Neural progenitor cell (in vitro differentiated cells): ENCODE measurements at regions not wholly inside any gene's neighbourhood (a gene's known extent, or its start where the extent isn't known, plus 50 kb on each side); places are given as distances from the start of the nearest gene placed in this dataset.

Experiments used
- DNase-seq: peaks from one replicate; pipeline ENCODE4 v3.0.0-alpha.2; 2016; ENCODE audit warnings: low spot score
- H2AFZ ChIP-seq: fragments of 200-600 bp; sonication (generic); replicated peaks from 2 replicates; pipeline ENCODE4 v1.6.1; 2016; ENCODE audit warnings: antibody characterized with exemption
- H3F3A ChIP-seq: fragments of 200-600 bp; sonication (generic); 2 replicates; pipeline ENCODE4 v1.6.1; 2016; ENCODE audit warnings: antibody characterized with exemption, low read depth
- H3K27ac ChIP-seq: fragments of 200-600 bp; sonication (generic); 2 replicates; pipeline ENCODE4 v1.5.1; 2016; ENCODE audit warnings: mild to moderate bottlenecking
- H3K27me3 ChIP-seq: fragments of 200-600 bp; sonication (generic); 2 replicates; pipeline ENCODE4 v1.6.1; 2016; ENCODE audit warnings: mild to moderate bottlenecking, moderate library complexity
- H3K36me3 ChIP-seq: fragments of 200-600 bp; sonication (generic); 2 replicates; pipeline ENCODE4 v1.5.1; 2016
- H3K4me1 ChIP-seq: fragments of 200-600 bp; sonication (generic); 2 replicates; pipeline ENCODE4 v1.6.1; 2016; ENCODE audit warnings: mixed run types
- H3K4me2 ChIP-seq: fragments of 200-600 bp; sonication (generic); 2 replicates; pipeline ENCODE4 v1.6.1; 2016
- H3K4me3 ChIP-seq: fragments of 200-600 bp; sonication (generic); 2 replicates; pipeline ENCODE4 v1.5.1; 2016
- H3K79me2 ChIP-seq: fragments of 200-600 bp; sonication (generic); 2 replicates; pipeline ENCODE4 v1.6.1; 2016; ENCODE audit warnings: low read depth
- H3K9ac ChIP-seq: fragments of 200-600 bp; sonication (generic); 2 replicates; pipeline ENCODE4 v1.6.1; 2016
- H3K9me3 ChIP-seq: fragments of 200-600 bp; sonication (generic); 2 replicates; pipeline ENCODE4 v1.5.1; 2016; ENCODE audit warnings: low read depth
- H4K20me1 ChIP-seq: fragments of 200-600 bp; sonication (generic); 2 replicates; pipeline ENCODE4 v1.6.1; 2016; ENCODE audit warnings: low read depth
- H3K27ac Mint-ChIP-seq: 3 replicates; pipeline ENCODE4 v1.8.0; 2021; ENCODE audit warnings: mixed read lengths
- H3K27me3 Mint-ChIP-seq: 2 replicates; pipeline ENCODE4 v1.8.0; 2022; ENCODE audit warnings: low read depth, mild to moderate bottlenecking, inconsistent platforms, moderate library complexity, mixed read lengths; ENCODE audit not compliant: insufficient read depth
- H3K36me3 Mint-ChIP-seq: 3 replicates; pipeline ENCODE4 v1.8.0; 2021; ENCODE audit warnings: mixed read lengths
- H3K4me1 Mint-ChIP-seq: 3 replicates; pipeline ENCODE4 v1.8.0; 2021; ENCODE audit warnings: mixed read lengths
- H3K4me3 Mint-ChIP-seq: 3 replicates; pipeline ENCODE4 v1.8.0; 2021; ENCODE audit warnings: mild to moderate bottlenecking, moderate library complexity, mixed read lengths
- H3K9me3 Mint-ChIP-seq: 3 replicates; pipeline ENCODE4 v1.8.0; 2020; ENCODE audit warnings: mixed read lengths
- CTCF ChIP-seq: fragments of 200-600 bp; sonication (generic); IDR thresholded peaks from 2 replicates; pipeline ENCODE4 v1.5.1; 2017; ENCODE audit warnings: antibody characterized with exemption, mild to moderate bottlenecking
- EZH2 ChIP-seq: fragments of 200-600 bp; sonication (generic); IDR thresholded peaks from 2 replicates; pipeline ENCODE4 v1.6.1; 2017; ENCODE audit warnings: antibody characterized with exemption, mild to moderate bottlenecking, moderate library complexity
- EZH2phosphoT487 ChIP-seq: fragments of 200-600 bp; sonication (generic); IDR thresholded peaks from 2 replicates; pipeline ENCODE4 v1.6.1; 2017; ENCODE audit warnings: antibody characterized with exemption

GRCh38 chr9:90966031-90966290, 164.3 kb downstream of the SYK start:
- H3K9me3 Mint-ChIP-seq: no peaks in the 10 kb centered on the region
- no peaks in the 10 kb centered on the region for H3K27me3 ChIP-seq
- H2AFZ ChIP-seq: no peak overlapping the region
- no peak overlapping the region for H3K27ac Mint-ChIP-seq
- no peaks in the 10 kb centered on the region for H3K79me2 ChIP-seq
- H3K4me1 ChIP-seq: peaks cover 30% of the 10 kb centered on the region
- no peak overlapping the region for H3K9ac ChIP-seq
- H3K4me2 ChIP-seq: no peak overlapping the region
- no peak overlapping the region for H3K4me3 Mint-ChIP-seq
- H3K36me3 Mint-ChIP-seq: no peaks in the 10 kb centered on the region
- no peaks in the 10 kb centered on the region for H3K36me3 ChIP-seq
- DNase-seq: no peak
- H3K27ac ChIP-seq: no peak overlapping the region
- H3K4me3 ChIP-seq: no peak overlapping the region
- TF ChIP-seq EZH2 (no peak), EZH2phosphoT487 (no peak), CTCF (no peak)
- H3K9me3 ChIP-seq: no peaks in the 10 kb centered on the region
- no peaks in the 10 kb centered on the region for H4K20me1 ChIP-seq
- H3K27me3 Mint-ChIP-seq: peaks cover 12% of the 10 kb centered on the region
- H3F3A ChIP-seq: no peaks in the 10 kb centered on the region
- H3K4me1 Mint-ChIP-seq: peaks cover 41% of the 10 kb centered on the region

DNA sequence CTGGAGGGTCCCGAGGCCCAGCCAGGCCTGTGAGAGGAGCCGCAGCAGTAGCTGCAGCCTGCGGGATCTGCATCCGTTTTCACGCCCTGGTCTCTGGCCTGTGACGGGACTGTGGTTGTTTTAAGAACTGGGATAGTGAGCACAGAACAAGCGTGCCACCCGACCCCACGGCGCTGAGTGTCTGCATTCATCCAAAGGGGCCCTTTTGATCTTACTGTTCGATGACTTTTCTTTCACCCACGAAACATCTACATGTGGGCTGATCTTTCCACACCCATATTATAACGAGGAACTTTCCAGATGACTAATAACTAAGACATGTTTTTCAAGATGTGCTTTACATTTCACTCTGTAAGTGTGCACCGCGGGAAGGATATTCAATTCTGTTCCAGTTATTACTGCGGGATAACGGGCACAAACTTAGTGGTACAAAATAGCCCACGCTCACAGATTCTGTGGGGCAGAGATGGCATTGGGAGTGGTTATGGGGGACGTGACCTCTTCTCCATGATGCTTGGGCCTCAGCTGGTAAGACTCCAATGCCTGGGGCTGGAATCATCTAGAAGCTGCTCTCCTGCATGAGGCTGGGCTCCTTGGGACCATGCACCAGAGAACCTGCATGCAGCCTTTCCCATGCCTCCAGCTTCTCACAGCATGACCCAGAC, 165.0 kb downstream of the SYK start:
- no peak for DNase-seq
- no peaks in the 10 kb centered on the region for H3K36me3 ChIP-seq
- no peak overlapping the region for H3K4me3 ChIP-seq
- no peak overlapping the region for H3K4me2 ChIP-seq
- no peaks in the 10 kb centered on the region for H3K36me3 Mint-ChIP-seq
- TF ChIP-seq EZH2phosphoT487: no peak
- TF ChIP-seq CTCF: no peak
- TF ChIP-seq EZH2: no peak
- H3K4me1 Mint-ChIP-seq: peaks cover 38% of the 10 kb centered on the region
- no peak overlapping the region for H3K9ac ChIP-seq
- H3K27ac ChIP-seq: no peak overlapping the region
- no peak overlapping the region for H2AFZ ChIP-seq
- H4K20me1 ChIP-seq: no peaks in the 10 kb centered on the region
- no peak overlapping the region for H3K27ac Mint-ChIP-seq
- peaks cover 30% of the 10 kb centered on the region for H3K4me1 ChIP-seq
- peaks cover 12% of the 10 kb centered on the region for H3K27me3 Mint-ChIP-seq
- no peaks in the 10 kb centered on the region for H3K9me3 ChIP-seq
- H3F3A ChIP-seq: no peaks in the 10 kb centered on the region
- no peak overlapping the region for H3K4me3 Mint-ChIP-seq
- no peaks in the 10 kb centered on the region for H3K9me3 Mint-ChIP-seq
- H3K79me2 ChIP-seq: no peaks in the 10 kb centered on the region
- H3K27me3 ChIP-seq: no peaks in the 10 kb centered on the region

DNA sequence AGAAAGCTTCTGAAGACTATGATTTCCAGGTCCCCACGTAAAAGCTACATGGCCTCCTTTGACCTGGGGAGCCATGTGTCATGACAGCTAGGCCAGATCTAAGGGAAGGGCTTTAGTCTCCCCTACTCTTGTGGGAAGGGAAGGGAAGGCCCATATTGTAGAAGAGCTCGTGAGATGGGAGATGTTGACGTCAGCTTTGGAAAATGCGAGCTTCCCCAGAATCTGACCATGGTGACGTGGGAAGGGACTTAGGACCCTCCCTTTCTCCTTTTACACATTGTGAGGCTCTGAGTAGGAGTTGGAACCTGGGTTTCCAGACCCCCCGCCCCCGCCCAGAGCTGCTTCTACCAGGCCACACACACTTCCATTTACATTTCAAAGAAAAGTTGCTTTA, 165.5 kb downstream of the SYK start:
- DNase-seq: no peak
- Histone ChIP-seq H3K79me2 (no peaks in the 10 kb centered on the region), H3K9ac (no peak overlapping the region), H3K4me3 (no peak overlapping the region), H3K36me3 (no peaks in the 10 kb centered on the region), H3F3A (no peaks in the 10 kb centered on the region), H3K4me2 (no peak overlapping the region), H3K4me1 (peaks cover 30% of the 10 kb centered on the region), H3K27me3 (no peaks in the 10 kb centered on the region), H3K9me3 (no peaks in the 10 kb centered on the region), H3K27ac (no peak overlapping the region), H2AFZ (no peak overlapping the region), H4K20me1 (no peaks in the 10 kb centered on the region)
- no peaks in the 10 kb centered on the region for H3K36me3 Mint-ChIP-seq
- H3K27me3 Mint-ChIP-seq: peaks cover 12% of the 10 kb centered on the region
- H3K9me3 Mint-ChIP-seq: no peaks in the 10 kb centered on the region
- no peak overlapping the region for H3K4me3 Mint-ChIP-seq
- no peak overlapping the region for H3K27ac Mint-ChIP-seq
- TF ChIP-seq EZH2: no peak
- TF ChIP-seq EZH2phosphoT487: no peak
- TF ChIP-seq CTCF: no peak
- peaks cover 38% of the 10 kb centered on the region for H3K4me1 Mint-ChIP-seq
